NB4 (cell line): ENCODE measurements at regions not wholly inside any gene's neighbourhood (a gene's known extent, or its start where the extent isn't known, plus 50 kb on each side); places are given as distances from the start of the nearest gene placed in this dataset.

Experiments
- DNase-seq: peaks from one replicate; pipeline ENCODE4 v3.0.0; 2010; ENCODE audit warnings: low read depth
- H3K4me3 ChIP-seq: one replicate; pipeline ENCODE4 v1.5.1; 2011; ENCODE audit warnings: mild to moderate bottlenecking, low read depth, low read length, moderate library complexity
- CTCF ChIP-seq: IDR thresholded peaks from one replicate; pipeline ENCODE4 v1.5.1; 2012; ENCODE audit warnings: low read depth, low read length
- MYC ChIP-seq: IDR thresholded peaks from 2 replicates; pipeline ENCODE4 v1.6.1; 2011; ENCODE audit warnings: low read depth, low read length
- POLR2A ChIP-seq: IDR thresholded peaks from 2 replicates; pipeline ENCODE4 v1.6.1; 2011; ENCODE audit warnings: mild to moderate bottlenecking; ENCODE audit not compliant: insufficient read length; ENCODE audit errors: extremely low read depth
- TF ChIP-seq, protein P1 (sequence below): IDR thresholded peaks from 2 replicates; pipeline ENCODE4 v1.6.1; 2011; ENCODE audit warnings: low read depth, low read length

DNA sequence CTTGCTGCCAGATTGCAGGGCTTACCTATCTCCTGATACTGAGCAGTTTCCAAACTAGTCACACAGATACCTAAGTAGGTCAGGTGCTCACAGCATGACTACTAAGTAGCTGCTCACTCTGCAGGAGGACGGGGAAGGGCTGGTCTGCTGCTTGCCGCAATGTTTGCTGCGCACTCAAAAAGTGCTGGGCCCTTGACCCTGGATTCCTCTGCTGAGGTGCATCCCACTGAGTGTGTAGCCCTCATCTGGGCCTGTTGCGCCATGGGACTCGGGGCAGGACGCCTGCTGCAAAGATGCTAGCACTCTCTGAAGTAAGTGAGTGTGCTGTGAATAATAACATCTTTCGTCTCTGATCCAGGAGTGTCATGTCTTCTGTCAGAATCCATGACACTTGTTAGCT, 59.2 kb upstream of the MEDAG start:
- H3K4me3 ChIP-seq, result no peak overlapping the region
- no peak for DNase-seq
- TF ChIP-seq MYC, result no peak
- TF ChIP-seq POLR2A, result no peak
- no peak for TF ChIP-seq CTCF
- TF ChIP-seq, protein P1, sequence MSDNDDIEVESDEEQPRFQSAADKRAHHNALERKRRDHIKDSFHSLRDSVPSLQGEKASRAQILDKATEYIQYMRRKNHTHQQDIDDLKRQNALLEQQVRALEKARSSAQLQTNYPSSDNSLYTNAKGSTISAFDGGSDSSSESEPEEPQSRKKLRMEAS, result no peak

DNA sequence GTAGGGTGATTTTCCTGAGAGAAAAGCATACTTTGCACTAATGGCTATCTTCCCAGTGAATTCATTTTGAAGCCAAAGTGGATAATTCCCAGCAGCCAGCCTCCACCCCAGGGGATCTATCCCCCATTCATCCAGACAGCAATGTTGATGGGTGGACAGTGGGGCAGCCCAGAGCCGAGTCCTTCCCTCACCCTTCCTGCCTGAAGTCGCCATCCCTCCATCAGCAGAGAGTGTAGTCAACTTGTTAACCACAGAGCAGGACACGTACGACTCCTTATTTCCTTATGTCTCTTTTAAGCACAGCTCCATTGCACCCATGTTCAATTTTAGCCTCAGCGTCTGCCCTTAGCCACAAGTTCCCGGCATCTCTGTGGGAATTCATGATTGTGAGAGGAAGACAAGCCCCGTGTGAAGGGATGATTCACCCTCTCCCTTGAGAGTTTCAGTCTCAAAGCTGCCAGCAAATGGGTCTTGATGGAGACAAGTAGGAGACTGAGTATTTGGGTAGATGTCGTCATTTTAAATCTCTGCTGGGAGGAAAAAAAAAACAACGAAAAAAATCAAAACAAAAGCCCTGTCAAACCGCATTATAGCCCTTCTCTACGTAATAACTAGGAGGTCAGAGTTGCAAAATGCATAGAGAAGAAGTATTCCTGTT, 58.3 kb upstream of the MEDAG start:
- TF ChIP-seq POLR2A (no peak), MYC (no peak), CTCF (no peak)
- TF ChIP-seq, protein P1, result no peak
- peak; percentile 88 for DNase-seq
- no peak overlapping the region for H3K4me3 ChIP-seq

DNA sequence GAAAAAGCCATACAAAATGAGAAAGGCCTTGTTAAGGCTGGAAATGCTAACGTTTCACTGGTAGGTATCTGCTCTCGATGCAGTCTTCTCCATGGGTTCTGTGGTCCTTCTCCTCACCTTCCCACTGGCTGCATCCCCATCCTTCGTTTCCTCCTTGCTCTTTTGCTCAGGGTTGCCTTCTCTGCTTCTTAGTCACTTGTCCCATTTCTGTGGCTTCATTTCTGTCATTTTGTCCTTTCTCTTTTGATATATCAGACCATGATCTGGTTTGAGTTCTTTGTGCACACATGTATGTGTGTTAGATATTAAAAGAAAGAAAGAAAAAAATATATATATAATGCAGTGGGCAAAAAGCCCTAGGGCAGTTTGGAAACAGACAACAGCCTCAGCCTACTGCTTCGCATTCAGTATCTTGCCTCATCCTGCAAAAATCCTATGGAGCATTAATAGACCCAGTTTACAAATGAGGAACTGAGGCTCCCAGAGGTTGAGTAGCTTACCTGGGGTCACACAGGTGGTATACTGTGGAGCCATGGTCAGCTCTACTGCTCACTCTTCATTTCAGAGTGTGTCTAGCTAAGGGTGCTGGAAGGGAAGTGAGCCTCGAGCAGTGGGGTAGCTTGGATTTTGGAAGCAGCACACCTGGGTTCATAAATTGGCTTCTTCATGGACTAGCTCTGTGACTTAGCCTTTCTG, 57.6 kb upstream of the MEDAG start:
- H3K4me3 ChIP-seq, result no peak overlapping the region
- DNase-seq, result no peak
- TF ChIP-seq CTCF (no peak), MYC (no peak), POLR2A (no peak)
- TF ChIP-seq, protein P1, result no peak

DNA sequence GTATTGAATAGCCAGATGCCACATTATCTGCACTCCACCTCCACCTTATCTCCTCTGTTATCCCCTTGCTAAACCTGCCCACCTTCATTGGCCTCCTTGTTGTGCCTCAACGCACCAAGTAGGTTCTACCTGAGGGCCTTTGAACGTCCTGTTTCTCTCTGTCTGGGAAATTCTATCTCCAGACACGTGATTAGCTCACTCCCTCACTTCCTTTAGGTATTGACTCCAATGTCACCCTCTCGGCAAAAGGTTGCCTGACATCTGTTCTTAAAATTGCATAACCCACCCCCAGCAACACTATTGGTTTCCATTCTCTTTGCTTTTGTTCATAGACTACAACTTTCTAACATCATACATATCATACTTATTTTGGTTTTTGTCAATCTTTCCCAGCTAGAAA, 56.5 kb upstream of the MEDAG start:
- no peak for DNase-seq
- no peak overlapping the region for H3K4me3 ChIP-seq
- TF ChIP-seq POLR2A, result no peak
- no peak for TF ChIP-seq MYC
- no peak for TF ChIP-seq CTCF
- TF ChIP-seq, protein P1, result no peak

DNA sequence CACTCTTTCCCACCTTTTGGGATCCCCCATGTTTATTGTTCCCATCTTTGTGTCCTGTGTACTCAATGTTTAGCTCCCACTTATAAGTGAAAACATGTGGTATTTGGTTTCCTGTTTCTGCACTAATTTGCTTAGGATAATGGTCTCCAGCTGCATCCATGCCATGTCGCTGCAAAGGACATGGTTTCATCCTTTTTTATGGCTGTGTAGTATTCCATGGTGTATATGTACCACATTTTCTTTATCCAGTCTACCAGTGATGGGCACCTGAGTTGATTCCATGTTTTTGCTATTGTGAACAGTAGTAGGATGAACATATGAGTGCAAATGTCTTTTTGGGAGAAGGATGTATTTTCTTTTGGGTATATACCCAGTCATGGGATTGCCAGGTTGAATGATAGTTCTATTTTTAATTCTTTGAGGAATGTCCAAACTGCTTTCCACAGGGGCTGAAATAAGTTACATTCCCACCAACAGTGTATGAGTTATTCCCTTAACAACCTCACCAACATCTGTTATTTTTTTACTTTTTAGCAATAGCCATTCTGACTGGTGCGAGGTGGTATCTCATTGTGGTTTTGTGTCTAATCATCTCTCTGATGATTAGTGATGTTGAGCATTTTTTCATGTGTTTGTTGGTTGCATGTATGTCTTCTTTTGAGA, 55.7 kb upstream of the MEDAG start:
- no peak overlapping the region for H3K4me3 ChIP-seq
- TF ChIP-seq, protein P1, result no peak
- TF ChIP-seq MYC, result no peak
- no peak for DNase-seq

DNA sequence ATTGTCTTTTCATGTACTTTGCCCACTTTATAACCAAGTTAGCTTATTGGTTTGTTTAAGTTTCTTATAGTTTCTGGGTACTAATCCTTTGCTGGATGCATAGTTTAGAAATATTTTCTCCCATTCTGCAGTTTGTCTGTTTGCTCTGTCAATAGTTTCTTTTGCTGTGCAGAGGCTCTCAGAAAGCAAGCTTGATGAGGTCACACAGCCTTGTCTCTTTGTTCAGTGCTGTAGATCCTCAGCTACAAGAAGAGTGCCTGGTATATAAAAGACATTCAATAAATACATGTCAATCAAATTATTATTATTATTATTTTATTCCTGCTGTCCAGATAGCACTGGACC, 55.2 kb upstream of the MEDAG start:
- no peak for DNase-seq
- TF ChIP-seq, protein P1, result no peak
- TF ChIP-seq POLR2A, result no peak
- TF ChIP-seq CTCF, result no peak
- no peak for TF ChIP-seq MYC

More for the DNA sequence above, 55.2 kb upstream of the MEDAG start:
- no peak overlapping the region for H3K4me3 ChIP-seq
